KMS-11 (cell line): ENCODE measurements at regions not wholly inside any gene's neighbourhood (a gene's known extent, or its start where the extent isn't known, plus 50 kb on each side); places are given as distances from the start of the nearest gene placed in this dataset.

Experiments
- H2AFZ ChIP-seq: fragments of 200-600 bp; sonication (generic); 2 replicates; pipeline ENCODE4 v1.6.1; 2016; ENCODE audit warnings: antibody characterized with exemption, mixed run types, low read depth
- H3K27ac ChIP-seq: fragments of 200-600 bp; sonication (generic); 2 replicates; pipeline ENCODE4 v1.6.1; 2016; ENCODE audit warnings: mild to moderate bottlenecking, mixed run types
- H3K27me3 ChIP-seq: fragments of 200-600 bp; sonication (generic); 2 replicates; pipeline ENCODE4 v1.6.1; 2017; ENCODE audit warnings: mild to moderate bottlenecking, low read depth, mixed run types, moderate library complexity; ENCODE audit not compliant: insufficient read depth
- H3K36me3 ChIP-seq: fragments of 200-600 bp; sonication (generic); 2 replicates; pipeline ENCODE4 v1.6.1; 2017; ENCODE audit warnings: mild to moderate bottlenecking, mixed run types; ENCODE audit not compliant: insufficient read depth
- H3K4me1 ChIP-seq: fragments of 200-600 bp; sonication (generic); 2 replicates; pipeline ENCODE4 v1.6.1; 2016; ENCODE audit warnings: mild to moderate bottlenecking, low read depth, mixed run types; ENCODE audit not compliant: poor library complexity, severe bottlenecking
- H3K4me2 ChIP-seq: fragments of 200-600 bp; sonication (generic); 2 replicates; pipeline ENCODE4 v1.7.0; 2016; ENCODE audit warnings: mild to moderate bottlenecking, mixed run types
- H3K4me3 ChIP-seq: fragments of 200-600 bp; sonication (generic); IDR thresholded peaks from 2 replicates; pipeline ENCODE4 v1.6.1; 2017; ENCODE audit warnings: low read depth, low read length, mixed read lengths; ENCODE audit not compliant: insufficient read depth
- H3K79me2 ChIP-seq: fragments of 200-600 bp; sonication (generic); 2 replicates; pipeline ENCODE4 v1.6.1; 2016; ENCODE audit warnings: low read depth, mixed run types; ENCODE audit not compliant: insufficient read depth
- H3K9ac ChIP-seq: fragments of 200-600 bp; sonication (generic); 2 replicates; pipeline ENCODE4 v1.6.1; 2016; ENCODE audit warnings: mild to moderate bottlenecking, mixed run types
- H4K20me1 ChIP-seq: fragments of 200-600 bp; sonication (generic); 2 replicates; pipeline ENCODE4 v1.6.1; 2016; ENCODE audit warnings: mild to moderate bottlenecking, mixed run types; ENCODE audit not compliant: insufficient read depth
- TF ChIP-seq, protein P1 (sequence below): fragments of 200-600 bp; sonication (generic); conservative IDR thresholded peaks from 2 replicates; pipeline ENCODE4 v1.6.1; 2017; ENCODE audit warnings: low read depth, mild to moderate bottlenecking, antibody characterized with exemption, low read length, moderate library complexity, mixed read lengths

- H3K36me3 ChIP-seq = no peaks in the 10 kb centered on the region
- H3K4me2 ChIP-seq = no peak overlapping the region
Observed at GRCh38 chr2:62344472-62344871, 148.6 kb downstream of the B3GNT2 start.

DNA sequence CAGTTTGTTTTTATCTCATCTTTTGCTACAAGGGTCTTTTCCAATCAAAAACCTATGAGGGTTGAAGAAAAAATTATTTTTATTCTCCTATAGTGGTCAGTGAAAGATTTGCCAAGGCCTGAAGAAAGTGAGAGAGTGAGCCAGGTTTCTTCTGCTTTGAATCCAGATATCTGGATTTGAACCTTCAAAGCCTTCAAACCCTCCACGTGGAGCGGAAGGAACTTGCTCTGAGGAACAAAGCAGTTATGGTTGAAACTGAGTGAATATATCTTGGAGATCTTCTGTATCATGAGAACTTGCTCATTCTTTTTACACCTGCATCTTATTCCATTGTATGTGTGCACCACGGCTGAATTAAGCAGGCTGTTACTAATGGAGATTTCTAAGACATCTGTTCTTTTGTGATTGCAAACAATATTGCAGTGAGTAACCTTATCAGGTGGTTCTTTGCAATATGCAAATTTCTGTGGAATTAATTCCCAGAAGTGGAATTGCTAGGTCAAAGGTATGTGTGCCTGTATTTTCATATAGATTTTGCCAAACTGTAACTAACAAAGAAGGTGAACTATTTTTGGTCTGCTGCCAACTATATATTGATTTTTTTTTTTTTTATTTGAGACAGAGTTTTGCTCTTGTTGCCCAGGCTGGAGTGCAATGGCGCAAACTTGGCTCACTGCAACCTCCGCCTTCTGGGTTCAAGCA is 147.9 kb downstream of the B3GNT2 start:
- no peak overlapping the region for H2AFZ ChIP-seq
- no peak overlapping the region for H3K4me2 ChIP-seq
- no peaks in the 10 kb centered on the region for H3K36me3 ChIP-seq
- no peaks in the 10 kb centered on the region for H3K79me2 ChIP-seq
- H3K27me3 ChIP-seq = no peaks in the 10 kb centered on the region
- H3K27ac ChIP-seq = no peak overlapping the region
- H3K4me3 ChIP-seq = no peak overlapping the region
- no peak overlapping the region for H3K9ac ChIP-seq
- TF ChIP-seq, protein P1, sequence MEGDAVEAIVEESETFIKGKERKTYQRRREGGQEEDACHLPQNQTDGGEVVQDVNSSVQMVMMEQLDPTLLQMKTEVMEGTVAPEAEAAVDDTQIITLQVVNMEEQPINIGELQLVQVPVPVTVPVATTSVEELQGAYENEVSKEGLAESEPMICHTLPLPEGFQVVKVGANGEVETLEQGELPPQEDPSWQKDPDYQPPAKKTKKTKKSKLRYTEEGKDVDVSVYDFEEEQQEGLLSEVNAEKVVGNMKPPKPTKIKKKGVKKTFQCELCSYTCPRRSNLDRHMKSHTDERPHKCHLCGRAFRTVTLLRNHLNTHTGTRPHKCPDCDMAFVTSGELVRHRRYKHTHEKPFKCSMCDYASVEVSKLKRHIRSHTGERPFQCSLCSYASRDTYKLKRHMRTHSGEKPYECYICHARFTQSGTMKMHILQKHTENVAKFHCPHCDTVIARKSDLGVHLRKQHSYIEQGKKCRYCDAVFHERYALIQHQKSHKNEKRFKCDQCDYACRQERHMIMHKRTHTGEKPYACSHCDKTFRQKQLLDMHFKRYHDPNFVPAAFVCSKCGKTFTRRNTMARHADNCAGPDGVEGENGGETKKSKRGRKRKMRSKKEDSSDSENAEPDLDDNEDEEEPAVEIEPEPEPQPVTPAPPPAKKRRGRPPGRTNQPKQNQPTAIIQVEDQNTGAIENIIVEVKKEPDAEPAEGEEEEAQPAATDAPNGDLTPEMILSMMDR = no peak
- H3K4me1 ChIP-seq = peaks cover 18% of the 10 kb centered on the region
- no peaks in the 10 kb centered on the region for H4K20me1 ChIP-seq

More at GRCh38 chr2:62344472-62344871, 148.6 kb downstream of the B3GNT2 start:
- Histone ChIP-seq H3K4me3 (no peak overlapping the region), H3K79me2 (no peaks in the 10 kb centered on the region), H3K4me1 (peaks cover 24% of the 10 kb centered on the region), H2AFZ (no peak overlapping the region), H4K20me1 (no peaks in the 10 kb centered on the region), H3K27ac (no peak overlapping the region), H3K27me3 (no peaks in the 10 kb centered on the region), H3K9ac (no peak overlapping the region)
- TF ChIP-seq, protein P1 = no peak

GRCh38 chr2:62343206-62343605 is 147.3 kb downstream of the B3GNT2 start:
- Histone ChIP-seq H2AFZ (no peak overlapping the region), H3K27ac (no peak overlapping the region), H3K4me2 (no peak overlapping the region), H3K4me3 (no peak overlapping the region), H3K4me1 (peaks cover 12% of the 10 kb centered on the region), H4K20me1 (no peaks in the 10 kb centered on the region), H3K36me3 (no peaks in the 10 kb centered on the region), H3K27me3 (no peaks in the 10 kb centered on the region), H3K79me2 (no peaks in the 10 kb centered on the region), H3K9ac (no peak overlapping the region)
- TF ChIP-seq, protein P1 = no peak

DNA sequence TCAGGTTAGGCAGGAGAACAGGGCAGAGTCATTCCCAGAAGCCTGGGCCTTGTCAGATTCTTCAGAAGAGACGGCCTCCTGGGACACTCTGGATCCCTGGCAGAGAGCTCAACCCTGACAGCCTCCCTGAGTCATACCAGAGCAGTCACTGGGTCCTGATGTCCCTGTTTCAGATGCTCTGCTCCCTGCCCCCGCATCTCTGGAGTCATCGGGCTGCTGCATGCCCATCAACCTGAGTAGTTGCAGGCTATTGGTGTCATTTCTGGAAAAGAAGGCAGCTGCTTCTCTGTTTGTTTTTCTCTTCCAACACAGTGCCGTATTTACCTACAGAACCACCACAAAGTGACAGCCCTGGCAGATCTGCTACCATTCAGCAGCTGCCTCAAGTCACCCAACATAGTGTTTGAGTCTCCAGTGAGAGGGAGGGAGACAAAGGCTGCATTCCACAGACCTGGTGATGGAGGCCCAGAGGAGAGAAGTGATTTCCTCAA is 145.1 kb downstream of the B3GNT2 start:
- H3K79me2 ChIP-seq = no peaks in the 10 kb centered on the region
- no peak overlapping the region for H3K27ac ChIP-seq
- H3K4me1 ChIP-seq = peaks cover 7% of the 10 kb centered on the region
- H2AFZ ChIP-seq = no peak overlapping the region
- H3K9ac ChIP-seq = no peak overlapping the region
- no peaks in the 10 kb centered on the region for H3K27me3 ChIP-seq
- no peaks in the 10 kb centered on the region for H3K36me3 ChIP-seq
- H3K4me2 ChIP-seq = no peak overlapping the region
- TF ChIP-seq, protein P1 = no peak
- H3K4me3 ChIP-seq = no peak overlapping the region
- no peaks in the 10 kb centered on the region for H4K20me1 ChIP-seq
